ENCODE measurements at regions not wholly inside any gene's neighbourhood (a gene's known extent, or its start where the extent isn't known, plus 50 kb on each side); places are given as distances from the start of the nearest gene placed in this dataset.

DNA sequence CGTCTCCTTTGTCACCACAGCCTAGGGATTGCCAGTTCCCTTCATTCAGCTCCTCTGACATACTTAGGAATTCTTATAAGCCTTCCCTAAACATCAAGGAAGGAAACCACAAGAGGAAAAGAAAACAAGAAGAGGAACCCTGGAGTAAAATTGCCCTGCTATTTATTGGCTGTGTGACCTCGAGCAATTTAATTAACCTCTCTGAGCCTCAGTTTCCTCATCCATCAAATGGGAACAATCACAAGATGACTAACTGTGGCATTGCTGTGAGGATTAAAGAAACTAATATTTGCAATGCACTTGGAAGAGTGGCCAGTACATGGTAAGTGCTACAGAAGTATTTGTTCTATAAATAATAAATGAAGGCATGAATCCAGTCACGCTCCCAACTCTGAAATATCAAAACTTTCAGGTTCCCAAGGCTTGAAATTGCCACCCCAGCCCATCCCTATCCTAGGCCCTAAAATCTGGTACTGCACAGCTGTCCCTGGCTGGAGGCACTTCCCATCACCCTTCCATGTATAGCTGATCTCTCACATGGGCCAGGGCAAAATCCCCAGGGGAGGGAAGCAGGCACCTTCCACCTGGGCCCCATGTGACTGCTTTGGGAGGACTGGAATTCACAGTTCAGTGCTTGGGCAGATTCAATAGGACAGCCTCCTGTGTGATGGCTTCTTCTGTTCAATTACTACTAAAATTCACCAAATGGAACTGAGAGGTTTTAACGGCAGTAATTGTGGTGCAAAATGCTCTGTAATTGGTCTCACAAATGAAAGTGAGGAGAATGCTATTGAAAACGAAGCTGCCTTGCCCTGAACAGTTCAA, 78.0 kb upstream of the MAFB start:
- Histone ChIP-seq H3K79me2 (ENCODE audit: control insufficient read depth, insufficient read depth, low read length) (no peaks in the 10 kb centered on the region), H3K9me3 (replicated peaks; ENCODE audit: control insufficient read depth, insufficient read depth, low read length) (no peaks in the 10 kb centered on the region), H3K4me2 (ENCODE audit: insufficient read depth, low read length) (no peak overlapping the region), H3K27ac (ENCODE audit: insufficient read depth, low read depth, low read length) (no peak overlapping the region), H2AFZ (ENCODE audit: low read depth, low read length) (no peak overlapping the region), H3K4me3 (replicated peaks in 1 of 3; ENCODE audit: insufficient read depth in 1 of 3, low read depth in 1 of 3, low read length in 3 of 3) (no peak overlapping the region), H4K20me1 (replicated peaks; ENCODE audit: control insufficient read depth, extremely low read depth, insufficient read depth, low read length) (no peaks in the 10 kb centered on the region), H3K36me3 (ENCODE audit: control insufficient read depth in 2 of 2, extremely low read depth in 1 of 2, insufficient read depth in 2 of 2, low read length in 2 of 2) (no peaks in the 10 kb centered on the region), H3K9me1 (replicated peaks; ENCODE audit: control insufficient read depth, extremely low read depth, insufficient read depth, low read length) (no peaks in the 10 kb centered on the region), H3K27me3 (ENCODE audit: control insufficient read depth in 2 of 2, insufficient read depth in 2 of 2, low read length in 2 of 2) (peaks cover 4 to 7% of the 10 kb centered on the region in 2 experiments), H3K4me1 (ENCODE audit: control insufficient read depth, extremely low read depth, insufficient read depth, low read length) (no peaks in the 10 kb centered on the region), H3K9ac (replicated peaks; ENCODE audit: extremely low read depth, insufficient read depth, low read length) (no peak overlapping the region)
- FAIRE-seq (no peak), DNase-seq (ENCODE audit: low read depth, low spot score) (no peak)
- no TSS peak for BruUV-seq (replicated peaks)
- intact Hi-C loops (cut with micrococcal nuclease) (no loop called here), dilution Hi-C loops (cut with MboI; ENCODE audit: extremely low pct_ligation_motif_present, low sequenced_read_pairs) (no loop called here)
- TF ChIP-seq, protein P1, sequence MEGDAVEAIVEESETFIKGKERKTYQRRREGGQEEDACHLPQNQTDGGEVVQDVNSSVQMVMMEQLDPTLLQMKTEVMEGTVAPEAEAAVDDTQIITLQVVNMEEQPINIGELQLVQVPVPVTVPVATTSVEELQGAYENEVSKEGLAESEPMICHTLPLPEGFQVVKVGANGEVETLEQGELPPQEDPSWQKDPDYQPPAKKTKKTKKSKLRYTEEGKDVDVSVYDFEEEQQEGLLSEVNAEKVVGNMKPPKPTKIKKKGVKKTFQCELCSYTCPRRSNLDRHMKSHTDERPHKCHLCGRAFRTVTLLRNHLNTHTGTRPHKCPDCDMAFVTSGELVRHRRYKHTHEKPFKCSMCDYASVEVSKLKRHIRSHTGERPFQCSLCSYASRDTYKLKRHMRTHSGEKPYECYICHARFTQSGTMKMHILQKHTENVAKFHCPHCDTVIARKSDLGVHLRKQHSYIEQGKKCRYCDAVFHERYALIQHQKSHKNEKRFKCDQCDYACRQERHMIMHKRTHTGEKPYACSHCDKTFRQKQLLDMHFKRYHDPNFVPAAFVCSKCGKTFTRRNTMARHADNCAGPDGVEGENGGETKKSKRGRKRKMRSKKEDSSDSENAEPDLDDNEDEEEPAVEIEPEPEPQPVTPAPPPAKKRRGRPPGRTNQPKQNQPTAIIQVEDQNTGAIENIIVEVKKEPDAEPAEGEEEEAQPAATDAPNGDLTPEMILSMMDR (IDR thresholded peaks at IDR 0.05; ENCODE audit: extremely low read depth in 1 of 2, insufficient read depth in 1 of 2, low read depth in 1 of 2, low read length in 2 of 2) = no peak
- TF ChIP-seq JUN (IDR thresholded peaks at IDR 0.05; ENCODE audit: borderline replicate concordance, insufficient read depth, insufficient read length, low read depth) (no peak), FOS (IDR thresholded peaks at IDR 0.05; ENCODE audit: borderline replicate concordance, insufficient read depth, low read length) (no peak), GATA2 (IDR thresholded peaks at IDR 0.05; ENCODE audit: insufficient read depth, insufficient read length, low read depth, low read length) (no peak), EZH2 (IDR thresholded peaks at IDR 0.05; ENCODE audit: borderline replicate concordance, low read depth, low read length, severe bottlenecking) (no peak), MYC (IDR thresholded peaks at IDR 0.05; ENCODE audit: low read depth, low read length) (no peak), POLR2A (IDR thresholded peaks at IDR 0.05; ENCODE audit: low read depth, low read length) (no peak), POLR2AphosphoS5 (IDR thresholded peaks at IDR 0.05; ENCODE audit: insufficient read depth, low read depth, low read length) (no peak), MAX (IDR thresholded peaks at IDR 0.05; ENCODE audit: insufficient read depth, insufficient read length) (no peak)
- POLR2A ChIA-PET = no interaction called here
- CTCF ChIA-PET = interaction anchor here (1.1 to 1.2 kb wide), 2 partner anchors 9 to 196 kb away, joined by 3 to 4 read pairs; no protein-coding TSS in a partner anchor
